MM.1S (cell line): ENCODE measurements at regions not wholly inside any gene's neighbourhood (a gene's known extent, or its start where the extent isn't known, plus 50 kb on each side); places are given as distances from the start of the nearest gene placed in this dataset.

Experiments
- DNase-seq: peaks from one replicate; pipeline ENCODE4 v3.0.0-alpha.2; 2015
- H2AFZ ChIP-seq: fragments of 300-600 bp; sonication (generic); 2 replicates; pipeline ENCODE4 v1.6.0; 2016; ENCODE audit warnings: antibody characterized with exemption, low read length
- H3F3A ChIP-seq: fragments of 300-600 bp; sonication (generic); 2 replicates; pipeline ENCODE4 v1.6.1; 2016; ENCODE audit warnings: mild to moderate bottlenecking, antibody characterized with exemption, low read length, moderate library complexity, mixed read lengths; ENCODE audit not compliant: insufficient read depth
- H3K27ac ChIP-seq: fragments of 300-600 bp; sonication (generic); 2 replicates; pipeline ENCODE4 v1.5.1; 2016; ENCODE audit warnings: mild to moderate bottlenecking, low read length
- H3K27me3 ChIP-seq: fragments of 300-600 bp; sonication (generic); replicated peaks from 2 replicates; pipeline ENCODE4 v1.6.0; 2016; ENCODE audit warnings: low read length; ENCODE audit not compliant: insufficient read depth
- H3K36me3 ChIP-seq: fragments of 300-600 bp; sonication (generic); replicated peaks from 2 replicates; pipeline ENCODE4 v1.6.1; 2016; ENCODE audit warnings: mild to moderate bottlenecking, low read length, mixed read lengths; ENCODE audit not compliant: insufficient read depth
- H3K4me1 ChIP-seq: fragments of 300-600 bp; sonication (generic); 2 replicates; pipeline ENCODE4 v1.6.1; 2016; ENCODE audit warnings: low read length, mixed read lengths
- H3K4me2 ChIP-seq: fragments of 300-600 bp; sonication (generic); 2 replicates; pipeline ENCODE4 v1.6.0; 2016; ENCODE audit warnings: low read depth, low read length
- H3K4me3 ChIP-seq: fragments of 300-600 bp; sonication (generic); 2 replicates; pipeline ENCODE4 v1.5.1; 2016; ENCODE audit warnings: low read length, mixed read lengths
- H3K79me2 ChIP-seq: fragments of 300-600 bp; sonication (generic); 2 replicates; pipeline ENCODE4 v1.6.1; 2016; ENCODE audit warnings: mixed run types, low read length, mixed read lengths
- H3K9ac ChIP-seq: fragments of 300-600 bp; sonication (generic); 2 replicates; pipeline ENCODE4 v1.6.1; 2016; ENCODE audit warnings: low read length, mixed read lengths
- H3K9me2 ChIP-seq: fragments of 300-600 bp; sonication (generic); replicated peaks from 2 replicates; pipeline ENCODE4 v1.6.1; 2016; ENCODE audit warnings: mild to moderate bottlenecking, low read length, mixed read lengths; ENCODE audit not compliant: insufficient read depth
- H3K9me3 ChIP-seq: fragments of 300-600 bp; sonication (generic); replicated peaks from 2 replicates; pipeline ENCODE4 v1.6.1; 2016; ENCODE audit warnings: mild to moderate bottlenecking, low read length, mixed read lengths; ENCODE audit not compliant: insufficient read depth
- H4K20me1 ChIP-seq: fragments of 300-600 bp; sonication (generic); 2 replicates; pipeline ENCODE4 v1.6.1; 2016; ENCODE audit warnings: mild to moderate bottlenecking, low read length, moderate library complexity, mixed read lengths; ENCODE audit not compliant: insufficient read depth
- EZH2 ChIP-seq: fragments of 300-600 bp; sonication (generic); optimal IDR thresholded peaks from 2 replicates; pipeline ENCODE3; 2017; ENCODE audit warnings: low read depth, mild to moderate bottlenecking, antibody characterized with exemption, low read length, mixed read lengths
- EZH2phosphoT487 ChIP-seq: fragments of 300-600 bp; sonication (generic); IDR thresholded peaks from 2 replicates; pipeline ENCODE4 v1.6.1; 2018; ENCODE audit warnings: antibody characterized with exemption, low read length
- TF ChIP-seq, protein P1 (sequence below): fragments of 300-600 bp; sonication (generic); IDR thresholded peaks from 2 replicates; pipeline ENCODE4 v1.5.1; 2016; ENCODE audit warnings: antibody characterized with exemption, low read length, mixed read lengths

DNA sequence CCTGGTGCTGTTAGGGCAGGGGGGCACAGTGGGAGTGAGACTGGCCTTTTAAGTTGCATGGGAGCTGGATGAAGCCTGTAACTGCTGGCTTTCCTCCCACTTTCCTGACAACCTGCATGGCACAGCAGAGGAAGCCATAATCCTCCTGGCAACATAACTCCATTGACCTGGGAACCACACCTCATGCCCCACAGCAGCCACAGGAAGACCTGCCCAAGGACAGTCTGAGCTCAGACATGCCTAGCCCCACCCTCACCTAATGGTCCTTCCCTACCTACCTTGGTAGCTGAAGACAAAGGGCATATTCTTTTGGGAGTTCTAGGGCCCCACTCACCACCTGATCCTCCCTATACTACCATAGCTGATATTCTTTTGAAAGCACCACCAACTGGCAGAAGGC lies 482.2 kb upstream of the TOM1L1 start:
- no peak for DNase-seq
- Histone ChIP-seq H3K79me2 (no peaks in the 10 kb centered on the region), H3K27ac (no peak overlapping the region), H3K4me2 (no peak overlapping the region), H3K4me3 (no peak overlapping the region), H3K4me1 (no peaks in the 10 kb centered on the region), H3K9me2 (no peaks in the 10 kb centered on the region), H3K9ac (no peak overlapping the region), H3F3A (no peaks in the 10 kb centered on the region), H2AFZ (no peak overlapping the region), H4K20me1 (no peaks in the 10 kb centered on the region), H3K9me3 (no peaks in the 10 kb centered on the region), H3K36me3 (no peaks in the 10 kb centered on the region), H3K27me3 (no peaks in the 10 kb centered on the region)
- no peak for TF ChIP-seq EZH2
- TF ChIP-seq, protein P1, sequence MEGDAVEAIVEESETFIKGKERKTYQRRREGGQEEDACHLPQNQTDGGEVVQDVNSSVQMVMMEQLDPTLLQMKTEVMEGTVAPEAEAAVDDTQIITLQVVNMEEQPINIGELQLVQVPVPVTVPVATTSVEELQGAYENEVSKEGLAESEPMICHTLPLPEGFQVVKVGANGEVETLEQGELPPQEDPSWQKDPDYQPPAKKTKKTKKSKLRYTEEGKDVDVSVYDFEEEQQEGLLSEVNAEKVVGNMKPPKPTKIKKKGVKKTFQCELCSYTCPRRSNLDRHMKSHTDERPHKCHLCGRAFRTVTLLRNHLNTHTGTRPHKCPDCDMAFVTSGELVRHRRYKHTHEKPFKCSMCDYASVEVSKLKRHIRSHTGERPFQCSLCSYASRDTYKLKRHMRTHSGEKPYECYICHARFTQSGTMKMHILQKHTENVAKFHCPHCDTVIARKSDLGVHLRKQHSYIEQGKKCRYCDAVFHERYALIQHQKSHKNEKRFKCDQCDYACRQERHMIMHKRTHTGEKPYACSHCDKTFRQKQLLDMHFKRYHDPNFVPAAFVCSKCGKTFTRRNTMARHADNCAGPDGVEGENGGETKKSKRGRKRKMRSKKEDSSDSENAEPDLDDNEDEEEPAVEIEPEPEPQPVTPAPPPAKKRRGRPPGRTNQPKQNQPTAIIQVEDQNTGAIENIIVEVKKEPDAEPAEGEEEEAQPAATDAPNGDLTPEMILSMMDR, result no peak
- no peak for TF ChIP-seq EZH2phosphoT487

DNA sequence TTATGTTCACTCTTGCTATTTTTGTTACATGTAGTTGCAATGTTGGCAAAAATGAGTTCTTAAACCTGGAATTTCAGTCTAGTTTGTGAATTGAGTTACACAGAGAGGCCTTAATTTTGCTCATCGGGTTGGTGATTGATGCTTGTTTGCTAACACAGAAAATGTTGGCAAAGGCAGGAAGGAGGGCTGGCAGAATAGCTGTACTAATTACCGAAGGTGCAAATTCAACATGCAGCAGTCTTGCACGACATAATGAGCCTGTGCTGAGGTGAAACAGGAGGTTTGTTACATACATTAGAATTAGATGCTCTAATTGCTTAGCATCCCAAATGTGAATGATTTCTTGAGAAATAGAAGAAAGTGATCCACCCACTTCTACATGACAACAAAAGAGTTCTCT lies 475.0 kb upstream of the TOM1L1 start:
- no peak for DNase-seq
- Histone ChIP-seq H2AFZ (no peak overlapping the region), H3K27me3 (no peaks in the 10 kb centered on the region), H3F3A (no peaks in the 10 kb centered on the region), H3K79me2 (no peaks in the 10 kb centered on the region), H3K4me2 (no peak overlapping the region), H3K9me3 (no peaks in the 10 kb centered on the region), H3K4me3 (no peak overlapping the region), H3K36me3 (no peaks in the 10 kb centered on the region), H3K9me2 (no peaks in the 10 kb centered on the region), H3K4me1 (no peaks in the 10 kb centered on the region), H3K9ac (no peak overlapping the region), H4K20me1 (no peaks in the 10 kb centered on the region), H3K27ac (no peak overlapping the region)
- TF ChIP-seq, protein P1, result no peak
- TF ChIP-seq EZH2phosphoT487, result no peak
- TF ChIP-seq EZH2, result no peak

DNA sequence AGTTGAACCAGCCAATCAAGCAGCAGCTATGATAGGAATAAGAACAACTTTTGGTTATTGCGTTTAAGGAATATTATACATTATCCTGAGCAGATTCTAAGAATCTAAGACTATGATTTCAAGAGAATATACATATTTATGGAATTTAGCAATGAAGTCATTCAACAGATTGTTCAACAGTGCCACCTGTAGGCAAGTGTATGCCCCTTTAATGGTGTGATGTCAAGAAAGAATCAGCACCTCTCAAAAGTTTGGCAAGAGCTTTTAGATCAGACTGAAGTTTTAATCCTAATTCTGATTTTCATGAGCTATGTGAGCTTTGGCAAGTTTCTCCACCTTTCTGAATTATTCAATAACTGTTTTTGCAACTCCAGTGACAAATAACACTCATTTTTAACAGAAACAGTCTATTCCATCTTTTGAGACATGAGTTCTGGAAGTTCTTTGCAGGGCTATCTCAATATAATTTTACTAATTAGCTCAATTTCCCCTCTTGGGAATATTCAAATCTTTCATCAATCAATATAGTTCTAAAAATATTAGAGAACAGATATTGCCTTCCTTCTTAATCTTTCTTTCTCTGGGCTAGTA lies 474.3 kb upstream of the TOM1L1 start:
- Histone ChIP-seq H3K79me2 (no peaks in the 10 kb centered on the region), H2AFZ (no peak overlapping the region), H3F3A (no peaks in the 10 kb centered on the region), H3K36me3 (no peaks in the 10 kb centered on the region), H3K27me3 (no peaks in the 10 kb centered on the region), H3K4me2 (no peak overlapping the region), H4K20me1 (no peaks in the 10 kb centered on the region), H3K4me1 (no peaks in the 10 kb centered on the region), H3K4me3 (no peak overlapping the region), H3K9me2 (no peaks in the 10 kb centered on the region), H3K9ac (no peak overlapping the region), H3K9me3 (no peaks in the 10 kb centered on the region), H3K27ac (no peak overlapping the region)
- peak; percentile 62 for DNase-seq
- TF ChIP-seq EZH2, result no peak
- no peak for TF ChIP-seq EZH2phosphoT487
- TF ChIP-seq, protein P1, result peak; percentile 67
